OCI-LY7 (cell line): ENCODE measurements at regions not wholly inside any gene's neighbourhood (a gene's known extent, or its start where the extent isn't known, plus 50 kb on each side); places are given as distances from the start of the nearest gene placed in this dataset.

ENCODE experiments used
- CTCF ChIP-seq: fragments of 200-600 bp; sonication (generic); conservative IDR thresholded peaks from 2 replicates; pipeline ENCODE4 v1.5.1; 2014; ENCODE audit warnings: mild to moderate bottlenecking, antibody characterized with exemption, low read length, moderate library complexity, mixed read lengths
- EZH2phosphoT487 ChIP-seq: fragments of 200-600 bp; sonication (generic); IDR thresholded peaks from 2 replicates; pipeline ENCODE4 v1.6.1; 2018; ENCODE audit warnings: low read depth, borderline replicate concordance, mild to moderate bottlenecking, mixed run types, antibody characterized with exemption, low read length, moderate library complexity, mixed read lengths

GRCh38 chr20:40459299-40459698 is 229.7 kb downstream of the MAFB start:
- no peak for TF ChIP-seq CTCF
- TF ChIP-seq EZH2phosphoT487 = no peak
